T-helper 17 cell (primary cell): ENCODE measurements at regions not wholly inside any gene's neighbourhood (a gene's known extent, or its start where the extent isn't known, plus 50 kb on each side); places are given as distances from the start of the nearest gene placed in this dataset.

Source experiments
- ATAC-seq: fragments of 150-1000 bp; cut with Tn5 transposase; 2 replicates; pipeline ENCODE4 v1.10.0; 2021; ENCODE audit warnings: mild to moderate bottlenecking, moderate library complexity
- DNase-seq, 3 donors: peaks; one replicate each; pipeline versions ENCODE4 v3.0.0 to v3.0.0-alpha.2; 2020 to 2021
- H3K9me3 ChIP-seq: one replicate; pipeline ENCODE4 v1.7.0; 2013; ENCODE audit warnings: low read length, mild to moderate bottlenecking; ENCODE audit not compliant: control insufficient read depth, poor library complexity, severe bottlenecking
- H3K27ac Mint-ChIP-seq: one replicate; pipeline ENCODE4 v1.8.0; 2022; ENCODE audit warnings: mild to moderate bottlenecking, moderate library complexity, mixed read lengths
- H3K27me3 Mint-ChIP-seq: one replicate; pipeline ENCODE4 v1.8.0; 2022; ENCODE audit warnings: mixed read lengths
- H3K36me3 Mint-ChIP-seq: one replicate; pipeline ENCODE4 v1.8.0; 2022; ENCODE audit warnings: low read depth, mixed read lengths
- H3K4me1 Mint-ChIP-seq: one replicate; pipeline ENCODE4 v1.8.0; 2022; ENCODE audit warnings: mild to moderate bottlenecking, mixed read lengths
- H3K4me3 Mint-ChIP-seq: one replicate; pipeline ENCODE4 v1.8.0; 2022; ENCODE audit warnings: mild to moderate bottlenecking, moderate library complexity, mixed read lengths

GRCh38 chr18:41128545-41128944 is 826.5 kb upstream of the PIK3C3 start:
- Mint-ChIP-seq H3K4me3 (no peak overlapping the region), H3K4me1 (no peaks in the 10 kb centered on the region), H3K36me3 (no peaks in the 10 kb centered on the region), H3K27ac (no peak overlapping the region), H3K27me3 (no peaks in the 10 kb centered on the region)
- no peaks in the 10 kb centered on the region for H3K9me3 ChIP-seq
- ATAC-seq: no peak
- DNase-seq: no peak

DNA sequence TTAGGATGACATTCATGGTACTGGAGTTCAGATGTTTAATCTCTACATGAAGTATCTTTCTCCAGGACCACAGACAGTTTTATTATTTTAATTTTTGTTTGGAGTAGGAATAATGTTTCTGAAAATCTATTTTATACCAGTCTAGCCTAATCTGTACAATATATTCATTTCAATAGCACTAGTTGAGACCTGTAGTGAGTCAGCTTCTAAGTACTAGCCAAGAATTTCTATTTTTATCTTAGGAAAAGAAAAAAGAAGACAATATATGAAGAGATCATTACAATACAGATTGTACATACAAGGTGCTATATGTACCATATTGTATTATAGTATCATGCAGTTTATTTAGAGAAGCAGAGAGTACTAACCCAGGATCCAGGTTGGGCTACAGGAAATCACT is 826.9 kb upstream of the PIK3C3 start:
- H3K4me1 Mint-ChIP-seq: no peaks in the 10 kb centered on the region
- H3K36me3 Mint-ChIP-seq: no peaks in the 10 kb centered on the region
- no peak for DNase-seq
- ATAC-seq: no peak
- no peak overlapping the region for H3K27ac Mint-ChIP-seq
- no peak overlapping the region for H3K4me3 Mint-ChIP-seq
- no peaks in the 10 kb centered on the region for H3K27me3 Mint-ChIP-seq
- no peaks in the 10 kb centered on the region for H3K9me3 ChIP-seq

- Mint-ChIP-seq H3K27me3 (no peaks in the 10 kb centered on the region), H3K4me3 (no peak overlapping the region), H3K4me1 (no peaks in the 10 kb centered on the region), H3K36me3 (no peaks in the 10 kb centered on the region), H3K27ac (no peak overlapping the region)
- no peak for ATAC-seq
- no peaks in the 10 kb centered on the region for H3K9me3 ChIP-seq
- no peak for DNase-seq
These were observed 828.3 kb upstream of the PIK3C3 start for GRCh38 chr18:41126541-41127235.

- no peaks in the 10 kb centered on the region for H3K9me3 ChIP-seq
- no peaks in the 10 kb centered on the region for H3K27me3 Mint-ChIP-seq
- H3K36me3 Mint-ChIP-seq: no peaks in the 10 kb centered on the region
- H3K27ac Mint-ChIP-seq: no peak overlapping the region
- no peak for ATAC-seq
- no peaks in the 10 kb centered on the region for H3K4me1 Mint-ChIP-seq
- H3K4me3 Mint-ChIP-seq: no peak overlapping the region
- no peak for DNase-seq
These were observed 833.8 kb upstream of the PIK3C3 start for GRCh38 chr18:41121116-41121826.

GRCh38 chr18:41119031-41119430 is 836.0 kb upstream of the PIK3C3 start:
- H3K9me3 ChIP-seq: no peaks in the 10 kb centered on the region
- Mint-ChIP-seq H3K4me1 (no peaks in the 10 kb centered on the region), H3K36me3 (no peaks in the 10 kb centered on the region), H3K27me3 (no peaks in the 10 kb centered on the region), H3K27ac (no peak overlapping the region), H3K4me3 (no peak overlapping the region)
- no peak for ATAC-seq
- DNase-seq: no peak

GRCh38 chr18:41113885-41114482 is 841.0 kb upstream of the PIK3C3 start:
- Mint-ChIP-seq H3K36me3 (no peaks in the 10 kb centered on the region), H3K27ac (no peak overlapping the region), H3K4me1 (no peaks in the 10 kb centered on the region), H3K4me3 (no peak overlapping the region), H3K27me3 (no peaks in the 10 kb centered on the region)
- H3K9me3 ChIP-seq: no peaks in the 10 kb centered on the region
- no peak for DNase-seq
- no peak for ATAC-seq

GRCh38 chr18:41099451-41099850 is 855.6 kb upstream of the PIK3C3 start:
- no peaks in the 10 kb centered on the region for H3K9me3 ChIP-seq
- Mint-ChIP-seq H3K4me3 (no peak overlapping the region), H3K4me1 (no peaks in the 10 kb centered on the region), H3K27ac (no peak overlapping the region), H3K27me3 (no peaks in the 10 kb centered on the region), H3K36me3 (no peaks in the 10 kb centered on the region)
- no peak for ATAC-seq
- no peak for DNase-seq

DNA sequence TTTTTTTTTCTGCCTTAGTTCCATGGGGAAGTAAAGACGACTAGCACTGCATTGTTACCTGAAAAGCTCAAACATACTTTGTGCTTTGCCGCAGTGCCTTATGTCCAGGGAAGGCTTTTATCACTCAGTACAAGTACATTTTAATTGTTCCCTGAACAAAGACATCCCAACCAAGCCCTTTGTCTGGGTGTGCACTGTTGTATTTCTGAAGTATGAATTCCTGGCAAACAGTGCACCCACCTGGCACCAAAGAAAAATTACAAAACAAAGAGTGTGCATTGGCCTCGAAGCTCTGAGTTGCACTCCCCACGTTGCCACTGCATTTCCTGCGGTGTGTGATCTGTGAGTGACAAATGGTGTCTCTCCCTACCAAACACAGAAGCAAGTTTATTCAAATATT is 858.5 kb upstream of the PIK3C3 start:
- no peaks in the 10 kb centered on the region for H3K9me3 ChIP-seq
- Mint-ChIP-seq H3K36me3 (no peaks in the 10 kb centered on the region), H3K27ac (no peak overlapping the region), H3K4me3 (no peak overlapping the region), H3K4me1 (no peaks in the 10 kb centered on the region), H3K27me3 (no peaks in the 10 kb centered on the region)
- no peak for DNase-seq
- no peak for ATAC-seq

GRCh38 chr18:41077076-41077475 is 878.0 kb upstream of the PIK3C3 start:
- Mint-ChIP-seq H3K4me1 (no peaks in the 10 kb centered on the region), H3K27ac (no peak overlapping the region), H3K4me3 (no peak overlapping the region), H3K36me3 (no peaks in the 10 kb centered on the region), H3K27me3 (no peaks in the 10 kb centered on the region)
- H3K9me3 ChIP-seq: no peaks in the 10 kb centered on the region
- ATAC-seq (no peak), DNase-seq (no peak)

DNA sequence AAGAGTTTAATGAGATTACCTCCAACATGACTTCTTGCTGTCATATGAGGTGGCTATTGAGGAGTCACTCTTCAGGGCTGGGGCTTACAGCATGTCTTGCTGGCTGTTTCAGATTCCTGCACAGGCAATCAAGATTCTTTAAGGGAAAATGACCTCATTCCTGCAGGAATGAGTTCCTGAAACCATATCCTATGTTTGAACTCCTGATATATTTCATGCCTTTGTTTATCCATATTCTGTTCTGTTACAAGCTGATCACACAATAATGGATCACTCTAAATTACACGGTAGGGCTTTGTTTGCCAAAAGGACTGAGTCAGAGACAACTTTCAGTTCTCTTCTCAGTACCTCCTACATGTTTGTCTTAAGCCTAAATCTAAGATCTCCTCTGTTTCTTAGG is 879.8 kb upstream of the PIK3C3 start:
- H3K27ac Mint-ChIP-seq: no peak overlapping the region
- H3K9me3 ChIP-seq: no peaks in the 10 kb centered on the region
- no peaks in the 10 kb centered on the region for H3K36me3 Mint-ChIP-seq
- no peak for DNase-seq
- H3K4me1 Mint-ChIP-seq: no peaks in the 10 kb centered on the region
- H3K27me3 Mint-ChIP-seq: no peaks in the 10 kb centered on the region
- H3K4me3 Mint-ChIP-seq: no peak overlapping the region
- ATAC-seq: no peak

- H3K9me3 ChIP-seq: no peaks in the 10 kb centered on the region
- ATAC-seq (no peak), DNase-seq (no peak)
- Mint-ChIP-seq H3K4me1 (no peaks in the 10 kb centered on the region), H3K4me3 (no peak overlapping the region), H3K27ac (no peak overlapping the region), H3K36me3 (no peaks in the 10 kb centered on the region), H3K27me3 (no peaks in the 10 kb centered on the region)
These were observed 881.6 kb upstream of the PIK3C3 start for GRCh38 chr18:41073372-41073954.

- H3K27ac Mint-ChIP-seq: no peak overlapping the region
- H3K36me3 Mint-ChIP-seq: no peaks in the 10 kb centered on the region
- H3K4me3 Mint-ChIP-seq: no peak overlapping the region
- no peaks in the 10 kb centered on the region for H3K4me1 Mint-ChIP-seq
- H3K9me3 ChIP-seq: no peaks in the 10 kb centered on the region
- H3K27me3 Mint-ChIP-seq: no peaks in the 10 kb centered on the region
- ATAC-seq (no peak), DNase-seq (no peak)
These were observed 882.1 kb upstream of the PIK3C3 start for GRCh38 chr18:41072946-41073345.

- H3K9me3 ChIP-seq: no peaks in the 10 kb centered on the region
- H3K4me3 Mint-ChIP-seq: no peak overlapping the region
- no peaks in the 10 kb centered on the region for H3K27me3 Mint-ChIP-seq
- no peak overlapping the region for H3K27ac Mint-ChIP-seq
- DNase-seq: no peak
- no peaks in the 10 kb centered on the region for H3K36me3 Mint-ChIP-seq
- no peaks in the 10 kb centered on the region for H3K4me1 Mint-ChIP-seq
- ATAC-seq: no peak
These were observed 883.2 kb upstream of the PIK3C3 start for GRCh38 chr18:41071826-41072225.
